HUDEP-2 (cell line): ENCODE measurements at regions not wholly inside any gene's neighbourhood (a gene's known extent, or its start where the extent isn't known, plus 50 kb on each side); places are given as distances from the start of the nearest gene placed in this dataset.
A peak's percentile ranks its signal among the peaks of the same experiment; 100 is the strongest.

Experiments
- DNase-seq, 76 experiments: peaks; one replicate each; lab custom pipeline; 2025; ENCODE audit not compliant: unreplicated experiment in 76 of 76; lab: John Stamatoyannopoulos, UW

DNA sequence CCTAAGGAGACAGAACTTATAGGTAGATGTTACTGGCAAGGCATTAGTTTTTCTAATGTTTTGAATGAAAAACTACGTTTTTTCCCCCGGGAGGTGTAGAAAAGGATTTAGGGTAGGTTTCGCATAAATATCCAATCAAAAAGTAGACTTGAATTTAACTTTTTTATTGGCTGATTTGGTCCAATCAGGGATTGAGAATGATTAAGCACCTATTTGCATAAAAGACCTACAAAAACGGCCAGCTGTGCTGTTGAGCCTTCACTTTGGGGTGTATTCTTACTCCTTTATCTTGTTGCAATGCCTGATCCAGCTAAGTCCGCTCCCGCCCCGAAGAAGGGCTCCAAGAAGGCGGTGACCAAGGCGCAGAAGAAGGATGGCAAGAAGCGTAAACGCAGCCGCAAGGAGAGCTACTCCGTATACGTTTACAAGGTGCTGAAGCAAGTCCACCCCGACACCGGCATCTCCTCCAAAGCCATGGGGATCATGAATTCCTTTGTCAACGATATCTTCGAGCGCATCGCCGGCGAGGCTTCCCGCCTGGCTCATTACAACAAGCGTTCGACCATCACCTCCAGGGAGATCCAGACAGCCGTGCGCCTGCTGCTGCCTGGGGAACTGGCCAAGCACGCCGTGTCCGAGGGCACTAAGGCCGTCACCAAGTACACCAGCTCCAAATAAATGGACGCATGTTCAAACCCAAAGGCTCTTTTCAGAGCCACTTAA, 113.5 kb upstream of the BTN3A2 start:
- DNase-seq = peak in 70 of 76 experiments; percentile 85 to 99 (median 95)

DNA sequence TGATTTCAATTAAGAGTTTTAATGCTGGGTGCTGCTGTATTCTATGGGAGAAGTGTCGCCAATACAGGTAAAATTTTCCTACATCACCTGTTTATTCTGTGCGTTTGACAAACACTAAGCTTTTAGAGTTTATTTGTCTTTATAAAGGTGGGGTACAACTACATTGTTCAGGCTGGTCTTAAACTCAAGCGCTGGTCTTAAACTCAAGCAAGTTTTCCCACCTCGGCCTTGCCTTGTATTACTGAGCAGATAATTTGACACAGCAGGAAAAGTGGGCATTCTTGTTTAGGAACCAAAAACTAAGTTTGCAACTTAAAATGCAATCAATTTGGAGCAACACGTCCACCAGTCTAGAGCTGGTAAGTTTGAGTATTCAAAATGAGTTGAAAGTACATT, 112.9 kb upstream of the BTN3A2 start:
- peak in 8 of 76 experiments; percentile 21 to 71 (median 58) for DNase-seq

DNA sequence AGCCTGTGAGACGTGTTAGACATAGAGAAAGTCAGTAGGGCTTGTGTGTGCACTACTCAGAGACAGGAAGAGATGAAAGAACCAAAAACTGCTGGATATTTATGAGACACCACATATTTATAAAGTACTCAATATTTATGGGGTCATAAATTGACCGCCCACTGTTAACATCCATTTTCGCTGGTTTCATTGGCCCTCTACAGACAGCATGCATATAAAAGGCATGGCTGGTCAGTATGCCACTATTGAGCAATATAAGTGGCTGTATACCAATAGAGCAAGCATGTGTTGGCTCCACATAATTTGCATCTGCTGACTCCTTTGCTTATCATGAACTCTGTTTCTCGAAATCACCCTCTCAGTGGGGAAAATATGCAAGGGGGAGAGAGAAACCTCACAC, 110.3 kb upstream of the BTN3A2 start:
- DNase-seq = peak in 1 of 76 experiments; percentile 29

DNA sequence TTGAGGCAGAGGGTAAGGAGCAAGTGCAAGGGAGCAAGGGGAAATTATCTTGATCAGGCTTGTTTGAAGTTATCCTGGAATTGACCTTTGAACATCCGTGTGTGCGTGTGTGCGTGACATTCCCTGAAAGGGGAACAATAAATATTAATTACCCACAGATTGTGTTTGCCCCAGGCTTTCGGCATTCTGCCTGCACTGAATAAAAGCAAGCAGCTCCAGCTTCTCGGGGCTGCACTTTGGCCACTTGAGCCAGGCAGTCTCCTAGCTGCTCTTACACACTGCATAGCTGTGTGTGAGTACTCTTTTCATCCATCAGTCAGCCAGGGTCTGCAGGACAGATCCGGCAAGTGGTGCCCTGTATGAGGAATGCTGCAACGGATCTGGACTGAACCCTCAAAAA, 107.7 kb upstream of the BTN3A2 start:
- no peak for DNase-seq

DNA sequence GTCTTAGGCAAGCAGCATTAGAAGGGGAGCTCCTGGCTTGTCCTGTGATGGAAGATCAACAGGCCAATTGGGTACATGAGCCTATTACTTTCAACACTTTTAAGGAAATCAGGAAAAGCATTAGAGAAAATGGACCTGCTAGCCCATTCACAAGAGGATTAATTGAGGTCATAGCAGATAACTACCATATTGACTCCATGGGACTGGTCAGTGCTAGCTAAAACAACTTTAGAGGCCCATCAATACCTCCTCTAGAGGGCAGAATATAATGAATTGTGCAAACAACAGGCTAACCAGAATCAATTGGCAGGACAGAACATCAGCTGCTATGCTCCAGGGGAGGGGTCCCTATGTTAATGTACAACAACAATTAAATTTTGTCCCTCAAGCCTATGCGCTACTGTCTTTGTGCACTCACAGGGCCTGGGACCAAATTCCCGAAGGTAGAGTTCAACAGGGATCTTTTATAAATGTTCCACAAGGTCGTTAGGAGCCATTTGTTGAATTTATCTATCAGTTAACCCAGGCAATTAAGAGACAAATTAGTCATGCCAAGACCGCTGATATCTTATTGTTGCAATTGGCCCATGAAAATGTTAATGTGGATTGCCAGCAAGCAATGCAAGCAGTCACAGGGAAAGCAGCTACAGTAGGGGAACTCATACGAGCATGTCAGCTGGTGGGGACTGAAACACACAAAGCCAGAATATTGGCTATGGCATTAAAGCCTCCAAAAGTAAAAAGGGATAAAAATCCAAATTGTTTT, 106.6 kb upstream of the BTN3A2 start:
- peak in 9 of 76 experiments; percentile 25 to 48 (median 34) for DNase-seq

DNA sequence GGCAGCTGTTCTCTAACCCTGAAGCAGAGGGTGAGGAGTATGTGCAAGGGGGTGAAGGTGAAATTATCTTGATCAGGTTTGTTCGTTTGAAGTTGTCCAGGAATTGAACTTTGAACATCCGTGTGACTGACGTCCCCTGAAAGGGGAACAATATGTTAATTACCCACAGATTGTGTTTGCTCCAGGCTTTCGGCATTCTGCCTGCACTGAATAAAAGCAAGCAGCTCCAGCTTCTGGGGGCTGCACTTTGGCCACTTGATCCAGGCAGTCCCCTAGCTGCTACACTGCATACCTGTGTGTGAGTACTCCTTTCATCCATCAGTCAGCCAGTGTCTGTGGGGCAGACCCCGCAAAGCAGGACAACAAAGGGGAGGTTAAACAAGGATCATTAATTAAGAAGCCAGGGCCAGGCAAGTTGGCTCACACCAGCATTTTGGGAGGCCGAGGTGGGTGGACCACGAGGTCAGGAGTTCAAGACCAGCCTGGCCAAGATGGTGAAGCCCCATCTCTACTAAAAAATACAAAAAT, 104.8 kb upstream of the BTN3A2 start:
- no peak for DNase-seq

DNA sequence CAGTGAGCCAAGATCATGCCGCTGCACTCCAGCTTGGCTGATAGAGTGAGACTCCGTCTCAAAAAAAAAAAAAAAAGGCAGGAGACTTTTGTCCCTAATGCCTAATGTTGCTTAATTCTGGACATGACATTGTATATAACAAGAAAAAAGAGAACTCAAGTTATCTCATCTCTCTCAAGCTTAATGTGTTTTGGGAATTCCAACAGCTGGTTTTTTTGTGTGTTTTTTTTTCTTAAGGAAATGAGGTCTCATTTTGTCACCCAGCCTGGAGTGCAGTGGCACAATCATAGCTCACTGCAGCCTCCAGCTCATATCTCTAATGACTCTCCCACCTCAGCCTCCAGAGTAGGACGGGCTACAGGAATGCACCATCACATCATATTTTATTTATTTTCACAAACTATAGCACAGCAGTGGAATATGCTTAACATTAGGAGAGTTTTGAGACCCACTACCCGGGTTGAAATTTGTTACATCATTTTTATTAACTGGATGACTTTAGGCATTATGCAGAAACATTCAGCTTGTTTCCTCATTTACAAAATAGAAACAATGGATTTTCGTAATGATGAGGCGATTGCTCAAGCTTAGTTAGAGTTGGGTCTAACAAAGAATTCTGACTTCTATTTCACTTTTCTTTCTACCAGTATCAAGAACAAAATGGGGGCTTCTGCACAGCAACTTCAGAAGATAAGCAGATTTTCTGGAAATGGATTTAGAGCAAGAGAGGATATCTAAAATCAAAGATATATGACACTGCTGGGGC, 104.1 kb upstream of the BTN3A2 start:
- no peak for DNase-seq

DNA sequence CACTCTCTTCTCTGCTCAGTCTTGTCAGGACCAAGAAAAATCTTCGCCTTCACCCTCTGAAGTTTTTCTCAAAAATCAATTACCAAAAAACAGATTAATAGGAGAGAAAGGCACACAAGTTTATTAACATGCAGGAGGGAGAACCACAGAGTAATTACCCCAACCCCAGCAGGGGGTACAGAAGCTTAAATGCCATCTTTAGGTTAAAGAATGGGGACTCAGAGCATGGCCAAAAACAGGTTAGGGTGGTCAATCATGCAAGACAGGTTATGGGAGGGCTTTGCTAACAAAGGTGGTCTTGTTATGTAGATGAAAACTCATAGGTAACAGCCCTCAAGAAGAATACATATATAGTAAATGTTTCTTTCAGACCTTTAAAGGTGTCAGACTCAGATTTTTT, 100.5 kb upstream of the BTN3A2 start:
- DNase-seq = no peak

DNA sequence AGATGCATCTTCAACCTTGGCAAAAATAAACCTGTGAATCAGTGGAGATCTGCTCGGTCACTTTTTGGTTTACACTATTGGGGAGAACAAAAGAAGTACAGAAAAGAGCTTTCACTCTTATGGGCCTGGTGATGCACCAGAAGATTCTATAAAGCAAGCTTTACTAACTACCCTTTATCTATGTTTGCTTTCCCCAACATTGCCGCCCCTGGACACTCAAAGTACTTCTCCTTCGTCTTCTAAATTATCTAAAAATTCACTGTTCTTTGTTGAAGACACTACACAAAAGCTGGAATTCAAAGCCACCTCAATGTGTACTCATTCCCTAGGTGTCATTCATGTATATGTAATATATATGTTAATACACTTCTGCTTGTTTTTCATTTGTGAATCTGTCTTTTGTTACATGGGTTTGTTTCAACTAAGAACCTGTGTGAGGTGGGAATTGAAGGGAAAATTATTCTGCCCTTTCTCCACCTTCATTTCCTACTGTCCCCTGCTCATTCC, 97.9 kb upstream of the BTN3A2 start:
- DNase-seq = peak in 1 of 76 experiments; percentile 48

DNA sequence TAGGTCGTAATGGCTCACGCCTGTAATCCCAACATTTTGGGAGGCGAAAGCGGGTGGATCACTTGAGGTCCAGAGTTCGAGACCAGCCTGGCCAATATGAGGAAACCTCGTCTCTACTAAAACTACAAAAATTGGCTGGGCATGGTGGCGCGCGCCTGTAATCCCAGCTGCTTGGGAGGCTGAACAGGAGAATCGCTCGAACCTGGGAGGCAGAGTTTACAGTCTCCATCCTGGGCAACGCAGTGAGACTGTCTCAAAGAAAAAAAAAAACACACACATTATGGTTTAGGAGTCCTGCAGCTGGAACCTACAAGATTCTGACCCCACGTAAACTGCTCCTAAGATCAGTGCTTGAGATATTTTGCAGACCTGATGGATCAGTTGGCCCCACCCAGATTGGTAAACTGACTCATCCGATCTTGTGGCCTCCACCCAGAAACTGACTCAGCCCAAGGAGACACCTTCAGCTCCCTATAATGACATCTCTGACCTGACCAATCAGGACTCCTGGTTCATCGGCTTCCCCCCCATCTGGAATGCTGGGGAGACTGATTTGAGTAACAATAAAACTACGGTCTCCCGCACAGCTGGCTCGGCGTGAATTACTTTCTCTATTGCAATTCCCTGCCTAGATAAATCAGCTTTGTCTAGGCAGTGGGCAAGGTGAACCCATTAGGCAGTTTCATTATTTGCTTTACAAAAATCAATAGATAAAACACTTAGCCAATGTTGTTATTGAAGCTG, 96.2 kb upstream of the BTN3A2 start:
- peak in 59 of 76 experiments; percentile 31 to 97 (median 71) for DNase-seq

DNA sequence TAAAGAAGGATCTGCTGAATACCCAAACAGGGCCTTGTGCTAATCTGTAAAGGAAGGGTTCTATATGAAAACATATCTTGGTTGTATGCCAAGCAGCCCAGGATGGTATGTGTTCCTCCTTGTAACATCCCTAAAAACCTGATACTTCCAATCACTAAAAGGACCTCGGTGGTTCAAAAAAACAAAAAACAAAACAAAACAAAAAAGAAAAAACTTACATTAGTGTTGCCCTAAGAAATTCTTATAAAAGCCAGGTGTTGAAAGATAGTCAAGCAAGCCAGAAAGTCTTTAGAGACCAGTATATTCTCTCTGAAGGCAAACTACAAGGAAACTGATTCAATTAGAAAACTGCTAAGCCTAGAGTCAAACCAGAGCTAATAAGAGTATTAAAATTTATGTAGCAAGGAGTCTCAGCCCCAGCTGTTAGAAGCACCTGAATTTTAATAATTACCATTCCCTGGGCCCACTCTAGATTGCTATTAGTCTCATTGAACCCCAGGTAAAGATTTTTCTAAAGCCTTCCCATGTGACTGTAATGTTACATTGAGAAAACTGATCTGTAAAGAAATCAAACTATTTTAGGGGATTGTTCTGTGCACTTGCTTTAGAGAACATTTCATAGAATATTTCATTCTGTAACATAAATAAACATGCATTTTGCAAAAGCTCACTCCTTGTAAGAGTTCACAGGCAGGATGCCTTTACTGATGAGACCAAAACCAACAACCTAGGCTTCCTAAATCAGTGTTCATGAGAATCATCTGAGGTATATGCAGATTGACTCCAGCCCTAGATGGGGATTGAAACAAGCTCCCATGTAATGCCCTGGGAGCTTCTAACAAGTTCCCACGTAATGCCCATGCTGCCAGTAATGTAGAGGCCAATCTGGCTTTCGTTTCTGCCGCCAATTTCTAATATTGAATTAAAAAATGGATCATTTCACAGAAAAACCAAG, 95.2 kb upstream of the BTN3A2 start:
- peak in 40 of 76 experiments; percentile 7 to 82 (median 58) for DNase-seq

DNA sequence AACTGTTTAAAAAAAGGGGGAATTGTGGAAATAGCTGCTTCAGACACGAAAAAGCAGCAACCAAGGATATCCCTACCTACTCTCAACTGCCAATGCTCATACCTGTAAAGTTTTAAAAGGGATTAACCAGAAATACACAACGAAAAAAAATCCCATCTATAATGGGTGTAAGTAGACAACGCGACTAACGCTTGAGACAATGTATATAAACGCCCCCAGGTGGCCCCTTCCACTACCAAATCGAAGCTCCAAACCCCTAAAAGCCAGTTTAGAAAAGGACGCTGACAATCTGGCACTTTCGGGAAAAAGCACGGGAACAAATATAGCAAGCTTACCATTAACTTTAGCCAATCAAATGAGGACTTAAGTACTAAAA, 94.5 kb upstream of the BTN3A2 start:
- peak in 44 of 76 experiments; percentile 14 to 83 (median 62) for DNase-seq

DNA sequence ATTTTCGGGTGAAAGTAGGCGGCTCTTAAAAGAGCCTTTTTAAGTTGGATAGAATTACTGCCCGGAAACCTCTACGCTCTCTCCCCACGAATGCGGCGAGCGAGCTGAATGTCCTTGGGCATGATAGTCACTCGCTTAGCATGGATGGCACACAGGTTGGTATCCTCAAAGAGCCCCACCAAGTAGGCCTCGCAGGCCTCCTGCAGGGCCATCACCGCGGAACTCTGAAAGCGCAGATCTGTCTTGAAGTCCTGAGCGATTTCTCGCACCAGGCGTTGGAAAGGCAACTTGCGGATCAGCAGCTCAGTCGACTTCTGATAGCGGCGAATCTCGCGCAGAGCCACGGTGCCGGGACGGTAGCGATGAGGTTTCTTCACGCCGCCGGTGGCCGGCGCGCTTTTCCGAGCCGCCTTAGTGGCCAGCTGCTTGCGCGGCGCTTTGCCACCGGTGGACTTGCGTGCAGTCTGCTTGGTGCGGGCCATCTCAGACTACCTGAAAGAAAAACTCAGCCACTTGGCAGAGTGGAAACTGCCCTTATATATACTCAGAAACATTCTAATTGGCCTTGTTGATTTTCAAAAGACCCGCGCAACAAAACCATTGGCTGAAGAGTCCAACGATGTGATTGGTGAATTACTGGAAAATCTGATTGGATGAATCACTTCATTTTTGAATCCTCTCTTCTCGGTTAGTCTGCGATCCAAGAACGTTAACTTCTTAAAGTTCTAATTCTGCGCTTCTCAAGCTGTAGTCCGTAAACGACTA, 93.9 kb upstream of the BTN3A2 start:
- DNase-seq = peak in 68 of 76 experiments; percentile 55 to 99 (median 88)

DNA sequence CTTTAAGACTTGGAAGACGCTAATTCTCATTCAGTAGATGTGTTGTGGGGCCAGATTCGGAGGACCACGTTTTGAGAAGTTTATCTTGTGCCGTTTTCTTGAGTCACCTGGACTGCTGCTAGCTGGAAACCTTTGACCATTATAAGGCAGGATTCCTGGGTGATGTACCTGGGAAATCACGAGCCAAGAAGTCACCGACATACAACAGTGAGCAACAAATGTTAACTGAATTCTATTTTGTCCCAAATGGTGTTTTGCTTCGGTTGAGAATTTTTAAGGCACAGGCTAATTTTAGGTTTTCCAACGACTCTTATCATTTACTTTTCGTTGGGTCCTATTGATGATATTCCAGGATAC, 93.4 kb upstream of the BTN3A2 start:
- DNase-seq = peak in 9 of 76 experiments; percentile 15 to 83 (median 68)

DNA sequence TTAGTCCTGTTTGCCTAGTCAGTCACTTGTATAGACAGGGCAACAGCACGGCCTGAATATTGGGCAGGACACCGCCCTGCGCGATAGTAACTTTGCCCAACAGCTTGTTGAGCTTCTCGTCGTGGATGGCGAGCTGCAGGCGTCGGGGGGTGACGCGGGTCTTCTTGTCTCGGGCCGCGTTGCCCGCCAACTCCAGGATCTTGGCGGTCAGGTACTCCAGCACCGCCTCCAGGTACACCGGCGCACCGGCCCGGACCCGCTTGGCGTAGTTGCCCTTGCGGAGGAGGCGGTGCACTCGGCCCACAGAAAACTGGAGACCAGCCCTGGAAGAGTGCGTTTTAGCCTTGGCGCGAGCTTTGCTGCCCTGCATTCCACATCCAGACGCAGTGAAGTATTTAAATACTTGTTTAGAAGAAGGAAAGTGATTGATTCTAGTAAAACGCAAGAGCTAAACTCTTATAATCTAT, 92.8 kb upstream of the BTN3A2 start:
- peak in 46 of 76 experiments; percentile 23 to 79 (median 50) for DNase-seq

DNA sequence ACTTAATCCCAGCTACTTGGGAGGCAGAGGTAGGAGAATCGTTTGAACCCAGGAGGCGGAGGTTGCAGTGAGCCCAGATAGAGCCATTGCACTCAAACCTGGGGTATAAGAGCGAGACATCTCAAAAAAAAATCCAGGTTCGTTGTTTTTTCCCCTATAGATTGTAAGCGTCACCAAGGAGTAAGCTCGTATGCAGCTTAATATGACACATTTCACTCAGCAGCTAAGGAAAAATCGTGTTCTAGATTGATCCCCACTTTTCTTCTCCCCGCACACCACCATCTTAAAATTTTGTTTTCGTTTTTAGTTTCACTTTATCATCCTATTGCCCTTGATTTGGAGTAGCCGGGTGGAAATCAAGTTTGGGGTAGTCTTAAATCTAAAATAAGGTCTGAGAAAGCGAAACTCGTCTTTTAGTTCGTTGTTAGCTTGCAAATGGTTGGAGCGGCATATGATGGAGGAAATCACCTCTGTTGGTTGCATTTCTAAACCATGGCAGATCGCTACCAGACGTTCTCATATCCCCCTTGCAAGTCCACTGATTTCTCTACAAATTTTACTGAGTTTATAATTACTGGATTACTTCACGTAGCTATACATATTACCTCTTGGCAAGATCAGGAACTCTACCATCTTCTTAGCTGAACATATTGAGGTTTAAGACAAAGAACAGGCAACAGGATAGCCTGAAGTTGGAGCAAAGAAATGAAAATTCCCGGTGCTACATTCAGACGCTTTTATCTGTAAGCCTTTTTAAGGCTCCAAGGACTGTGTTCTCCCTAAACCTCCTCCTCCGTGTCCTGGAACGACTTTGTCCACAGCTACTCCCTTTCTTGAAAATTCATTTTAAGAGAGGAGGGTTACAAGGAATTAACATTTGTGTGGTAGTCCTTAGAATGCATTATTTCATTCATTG, 91.1 kb upstream of the BTN3A2 start:
- peak in 11 of 76 experiments; percentile 45 to 74 (median 58) for DNase-seq

DNA sequence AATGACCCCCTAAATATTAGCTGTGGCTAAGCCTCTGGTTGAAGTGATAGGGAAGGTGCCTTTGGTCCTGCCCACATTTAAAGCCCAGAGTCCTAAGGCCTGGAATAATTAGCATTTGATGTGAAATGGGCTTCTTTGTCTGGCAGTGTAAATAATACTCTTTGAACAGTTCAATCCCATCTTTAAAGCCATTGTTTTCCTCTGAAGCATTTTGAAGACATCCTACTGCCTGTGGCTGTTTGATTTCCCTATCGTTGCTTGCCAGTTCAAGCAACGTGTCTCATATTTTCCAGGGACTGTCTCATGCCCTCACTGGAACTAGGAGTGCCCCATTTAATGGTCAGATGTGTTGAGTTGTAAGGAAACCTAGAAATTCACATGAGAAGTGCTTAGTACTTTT, 89.3 kb upstream of the BTN3A2 start:
- peak in 7 of 76 experiments; percentile 25 to 61 (median 42) for DNase-seq
